MM.1S (cell line): ENCODE measurements at regions not wholly inside any gene's neighbourhood (a gene's known extent, or its start where the extent isn't known, plus 50 kb on each side); places are given as distances from the start of the nearest gene placed in this dataset.

Experiments used
- DNase-seq: peaks from one replicate; pipeline ENCODE4 v3.0.0-alpha.2; 2015
- H2AFZ ChIP-seq: fragments of 300-600 bp; sonication (generic); 2 replicates; pipeline ENCODE4 v1.6.0; 2016; ENCODE audit warnings: antibody characterized with exemption, low read length
- H3F3A ChIP-seq: fragments of 300-600 bp; sonication (generic); 2 replicates; pipeline ENCODE4 v1.6.1; 2016; ENCODE audit warnings: mild to moderate bottlenecking, antibody characterized with exemption, low read length, moderate library complexity, mixed read lengths; ENCODE audit not compliant: insufficient read depth
- H3K27ac ChIP-seq: fragments of 300-600 bp; sonication (generic); 2 replicates; pipeline ENCODE4 v1.5.1; 2016; ENCODE audit warnings: mild to moderate bottlenecking, low read length
- H3K27me3 ChIP-seq: fragments of 300-600 bp; sonication (generic); replicated peaks from 2 replicates; pipeline ENCODE4 v1.6.0; 2016; ENCODE audit warnings: low read length; ENCODE audit not compliant: insufficient read depth
- H3K36me3 ChIP-seq: fragments of 300-600 bp; sonication (generic); replicated peaks from 2 replicates; pipeline ENCODE4 v1.6.1; 2016; ENCODE audit warnings: mild to moderate bottlenecking, low read length, mixed read lengths; ENCODE audit not compliant: insufficient read depth
- H3K4me1 ChIP-seq: fragments of 300-600 bp; sonication (generic); 2 replicates; pipeline ENCODE4 v1.6.1; 2016; ENCODE audit warnings: low read length, mixed read lengths
- H3K4me2 ChIP-seq: fragments of 300-600 bp; sonication (generic); 2 replicates; pipeline ENCODE4 v1.6.0; 2016; ENCODE audit warnings: low read depth, low read length
- H3K4me3 ChIP-seq: fragments of 300-600 bp; sonication (generic); 2 replicates; pipeline ENCODE4 v1.5.1; 2016; ENCODE audit warnings: low read length, mixed read lengths
- H3K79me2 ChIP-seq: fragments of 300-600 bp; sonication (generic); 2 replicates; pipeline ENCODE4 v1.6.1; 2016; ENCODE audit warnings: mixed run types, low read length, mixed read lengths
- H3K9ac ChIP-seq: fragments of 300-600 bp; sonication (generic); 2 replicates; pipeline ENCODE4 v1.6.1; 2016; ENCODE audit warnings: low read length, mixed read lengths
- H3K9me2 ChIP-seq: fragments of 300-600 bp; sonication (generic); replicated peaks from 2 replicates; pipeline ENCODE4 v1.6.1; 2016; ENCODE audit warnings: mild to moderate bottlenecking, low read length, mixed read lengths; ENCODE audit not compliant: insufficient read depth
- H3K9me3 ChIP-seq: fragments of 300-600 bp; sonication (generic); replicated peaks from 2 replicates; pipeline ENCODE4 v1.6.1; 2016; ENCODE audit warnings: mild to moderate bottlenecking, low read length, mixed read lengths; ENCODE audit not compliant: insufficient read depth
- H4K20me1 ChIP-seq: fragments of 300-600 bp; sonication (generic); 2 replicates; pipeline ENCODE4 v1.6.1; 2016; ENCODE audit warnings: mild to moderate bottlenecking, low read length, moderate library complexity, mixed read lengths; ENCODE audit not compliant: insufficient read depth
- EZH2 ChIP-seq: fragments of 300-600 bp; sonication (generic); optimal IDR thresholded peaks from 2 replicates; pipeline ENCODE3; 2017; ENCODE audit warnings: low read depth, mild to moderate bottlenecking, antibody characterized with exemption, low read length, mixed read lengths
- EZH2phosphoT487 ChIP-seq: fragments of 300-600 bp; sonication (generic); IDR thresholded peaks from 2 replicates; pipeline ENCODE4 v1.6.1; 2018; ENCODE audit warnings: antibody characterized with exemption, low read length
- TF ChIP-seq, protein P1 (sequence below): fragments of 300-600 bp; sonication (generic); IDR thresholded peaks from 2 replicates; pipeline ENCODE4 v1.5.1; 2016; ENCODE audit warnings: antibody characterized with exemption, low read length, mixed read lengths

DNA sequence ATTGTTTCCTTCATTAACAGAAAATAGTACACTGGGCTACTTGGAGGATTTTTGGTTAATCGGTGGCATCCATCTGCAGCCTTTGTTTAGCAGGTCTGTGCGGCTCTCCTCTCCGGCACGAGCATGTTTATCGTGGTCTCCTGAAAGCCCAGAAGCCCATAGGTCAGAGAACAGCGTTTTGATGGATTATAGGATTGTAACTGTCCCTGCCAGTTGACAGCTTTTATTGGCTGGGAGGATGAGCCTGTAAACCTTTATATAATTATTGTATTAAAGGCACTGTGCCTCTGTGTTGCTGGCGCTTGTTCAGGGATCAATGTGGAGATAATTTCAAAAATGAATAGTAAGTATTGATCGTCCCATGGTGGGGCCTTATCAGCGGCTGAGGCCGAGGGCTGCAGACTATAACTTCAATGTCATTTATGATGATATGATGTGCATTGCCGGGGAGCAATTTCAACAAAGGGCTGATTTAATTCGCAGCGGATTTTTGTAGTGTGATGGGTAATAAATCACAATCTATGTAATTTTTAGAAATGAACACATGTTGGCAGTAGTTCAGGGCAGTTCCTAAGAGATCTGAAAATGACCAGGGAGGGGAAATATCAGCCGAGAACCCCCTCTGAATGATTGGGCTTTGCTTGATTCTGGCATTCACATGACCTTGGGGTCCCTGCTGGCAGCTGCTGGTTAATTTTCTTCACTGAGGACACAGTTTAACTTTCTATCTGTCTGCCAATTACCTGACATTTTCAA, 736.1 kb downstream of the GALR1 start:
- H3K4me3 ChIP-seq, result no peak overlapping the region
- no peaks in the 10 kb centered on the region for H3K9me3 ChIP-seq
- H3K4me2 ChIP-seq, result no peak overlapping the region
- H3K27me3 ChIP-seq, result no peaks in the 10 kb centered on the region
- no peaks in the 10 kb centered on the region for H4K20me1 ChIP-seq
- H2AFZ ChIP-seq, result no peak overlapping the region
- no peaks in the 10 kb centered on the region for H3K79me2 ChIP-seq
- no peak overlapping the region for H3K9ac ChIP-seq
- no peaks in the 10 kb centered on the region for H3K4me1 ChIP-seq
- no peak overlapping the region for H3K27ac ChIP-seq
- no peaks in the 10 kb centered on the region for H3F3A ChIP-seq
- DNase-seq, result no peak
- no peaks in the 10 kb centered on the region for H3K36me3 ChIP-seq
- no peaks in the 10 kb centered on the region for H3K9me2 ChIP-seq
- TF ChIP-seq, protein P1, sequence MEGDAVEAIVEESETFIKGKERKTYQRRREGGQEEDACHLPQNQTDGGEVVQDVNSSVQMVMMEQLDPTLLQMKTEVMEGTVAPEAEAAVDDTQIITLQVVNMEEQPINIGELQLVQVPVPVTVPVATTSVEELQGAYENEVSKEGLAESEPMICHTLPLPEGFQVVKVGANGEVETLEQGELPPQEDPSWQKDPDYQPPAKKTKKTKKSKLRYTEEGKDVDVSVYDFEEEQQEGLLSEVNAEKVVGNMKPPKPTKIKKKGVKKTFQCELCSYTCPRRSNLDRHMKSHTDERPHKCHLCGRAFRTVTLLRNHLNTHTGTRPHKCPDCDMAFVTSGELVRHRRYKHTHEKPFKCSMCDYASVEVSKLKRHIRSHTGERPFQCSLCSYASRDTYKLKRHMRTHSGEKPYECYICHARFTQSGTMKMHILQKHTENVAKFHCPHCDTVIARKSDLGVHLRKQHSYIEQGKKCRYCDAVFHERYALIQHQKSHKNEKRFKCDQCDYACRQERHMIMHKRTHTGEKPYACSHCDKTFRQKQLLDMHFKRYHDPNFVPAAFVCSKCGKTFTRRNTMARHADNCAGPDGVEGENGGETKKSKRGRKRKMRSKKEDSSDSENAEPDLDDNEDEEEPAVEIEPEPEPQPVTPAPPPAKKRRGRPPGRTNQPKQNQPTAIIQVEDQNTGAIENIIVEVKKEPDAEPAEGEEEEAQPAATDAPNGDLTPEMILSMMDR, result no peak
- TF ChIP-seq EZH2phosphoT487 (no peak), EZH2 (no peak)

DNA sequence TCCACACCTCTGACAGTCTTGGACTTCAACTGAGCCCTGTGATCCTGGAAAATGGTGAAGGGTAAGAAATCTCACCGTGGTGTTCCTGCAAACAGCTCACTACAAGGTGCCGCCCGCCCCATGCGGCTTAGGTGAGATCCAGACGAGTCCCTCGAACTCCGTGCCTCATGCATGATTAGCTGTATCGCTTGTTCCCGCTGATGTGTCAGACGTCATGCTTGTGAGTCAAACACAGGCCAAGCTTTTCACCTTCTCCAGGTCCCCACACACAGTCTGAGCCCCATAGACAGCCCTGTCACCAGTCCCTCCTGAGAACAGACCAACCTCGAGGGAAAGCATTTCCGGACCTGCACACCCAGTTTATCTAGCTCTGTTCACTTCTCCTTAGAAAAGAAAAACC, 740.5 kb downstream of the GALR1 start:
- Histone ChIP-seq H3K9ac (no peak overlapping the region), H3K27ac (no peak overlapping the region), H3K4me1 (no peaks in the 10 kb centered on the region), H3F3A (no peaks in the 10 kb centered on the region), H3K9me2 (no peaks in the 10 kb centered on the region), H3K36me3 (no peaks in the 10 kb centered on the region), H3K79me2 (no peaks in the 10 kb centered on the region), H3K4me2 (no peak overlapping the region), H2AFZ (no peak overlapping the region), H3K4me3 (no peak overlapping the region), H3K9me3 (no peaks in the 10 kb centered on the region), H4K20me1 (no peaks in the 10 kb centered on the region), H3K27me3 (no peaks in the 10 kb centered on the region)
- TF ChIP-seq EZH2phosphoT487 (no peak), EZH2 (no peak)
- TF ChIP-seq, protein P1, result no peak
- DNase-seq, result no peak

DNA sequence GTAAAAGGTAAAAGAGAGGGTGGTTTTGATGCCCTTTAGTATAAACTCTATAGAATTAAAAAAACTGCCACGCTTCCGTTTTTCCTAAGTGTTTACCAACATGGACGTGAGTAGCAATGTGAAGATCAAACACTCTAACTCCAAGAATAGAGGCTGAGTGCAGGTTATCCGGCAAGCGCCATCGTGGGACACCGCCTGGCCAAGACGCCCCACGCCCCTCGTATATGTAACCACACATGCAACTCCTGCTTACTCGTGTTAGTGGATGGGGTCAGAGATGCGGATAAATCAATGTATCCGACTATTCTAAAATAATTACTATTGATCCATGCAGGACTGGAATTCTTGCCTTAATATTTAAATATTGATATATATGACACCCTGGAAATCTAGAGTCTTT, 741.3 kb downstream of the GALR1 start:
- no peaks in the 10 kb centered on the region for H4K20me1 ChIP-seq
- no peak overlapping the region for H2AFZ ChIP-seq
- H3K27ac ChIP-seq, result no peak overlapping the region
- no peaks in the 10 kb centered on the region for H3K4me1 ChIP-seq
- H3K27me3 ChIP-seq, result no peaks in the 10 kb centered on the region
- no peaks in the 10 kb centered on the region for H3F3A ChIP-seq
- DNase-seq, result no peak
- no peaks in the 10 kb centered on the region for H3K79me2 ChIP-seq
- H3K4me2 ChIP-seq, result no peak overlapping the region
- no peaks in the 10 kb centered on the region for H3K9me3 ChIP-seq
- no peaks in the 10 kb centered on the region for H3K9me2 ChIP-seq
- H3K4me3 ChIP-seq, result no peak overlapping the region
- H3K9ac ChIP-seq, result no peak overlapping the region
- H3K36me3 ChIP-seq, result no peaks in the 10 kb centered on the region
- TF ChIP-seq EZH2phosphoT487 (no peak), EZH2 (no peak)
- TF ChIP-seq, protein P1, result no peak
